DOHH2 (cell line): ENCODE measurements at regions not wholly inside any gene's neighbourhood (a gene's known extent, or its start where the extent isn't known, plus 50 kb on each side); places are given as distances from the start of the nearest gene placed in this dataset.

Experiments
- CTCF ChIP-seq: fragments of 200-600 bp; sonication (generic); IDR thresholded peaks from one replicate; pipeline ENCODE4 v1.5.1; 2014; ENCODE audit warnings: antibody characterized with exemption, mild to moderate bottlenecking, low read depth, low read length; ENCODE audit not compliant: poor library complexity, severe bottlenecking
- EZH2phosphoT487 ChIP-seq: fragments of 200-600 bp; sonication (generic); IDR thresholded peaks from 2 replicates; pipeline ENCODE4 v1.6.1; 2017; ENCODE audit warnings: borderline replicate concordance, mild to moderate bottlenecking, antibody characterized with exemption, low read length, moderate library complexity, mixed read lengths

GRCh38 chr16:14373896-14374295 lies 256.2 kb downstream of the PARN start:
- TF ChIP-seq CTCF (no peak), EZH2phosphoT487 (no peak)
